ENCODE measurements at regions not wholly inside any gene's neighbourhood (a gene's known extent, or its start where the extent isn't known, plus 50 kb on each side); places are given as distances from the start of the nearest gene placed in this dataset.
"Not testable (repeated sequence)": the region's sequence is repeated elsewhere in the genome, so short reads cannot be mapped to it uniquely, and the experiment has no call there.

DNA sequence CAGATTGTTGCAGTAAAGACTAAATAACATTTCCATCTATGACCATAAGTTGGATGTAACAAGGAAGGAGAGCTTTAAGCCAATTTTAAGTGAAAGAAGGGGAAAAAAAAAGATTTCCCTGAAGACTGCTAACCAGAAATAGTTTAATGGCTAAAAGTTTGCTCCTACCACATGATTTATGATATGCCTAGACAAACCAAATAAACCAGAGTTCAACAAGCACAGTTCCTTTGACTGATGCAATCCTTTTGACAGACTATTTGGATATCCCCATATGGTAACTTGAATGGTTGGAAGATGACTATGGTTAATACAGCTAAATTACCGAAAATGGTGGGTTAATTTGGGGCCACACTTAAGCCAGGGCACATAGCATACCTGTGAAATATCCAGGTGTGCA, 338.5 kb downstream of the CETN3 start:
- no peak for DNase-seq (ENCODE audit: low read depth in 2 of 2)

GRCh38 chr5:90066920-90067319, 342.6 kb downstream of the CETN3 start:
- no peak for DNase-seq (ENCODE audit: low read depth in 2 of 2)

- DNase-seq (ENCODE audit: low read depth in 2 of 2), result no peak
These were observed 352.4 kb downstream of the CETN3 start for GRCh38 chr5:90056911-90057705.

- DNase-seq (ENCODE audit: low read depth in 2 of 2), result no peak
These were observed 353.7 kb downstream of the CETN3 start for GRCh38 chr5:90055831-90056328.

DNA sequence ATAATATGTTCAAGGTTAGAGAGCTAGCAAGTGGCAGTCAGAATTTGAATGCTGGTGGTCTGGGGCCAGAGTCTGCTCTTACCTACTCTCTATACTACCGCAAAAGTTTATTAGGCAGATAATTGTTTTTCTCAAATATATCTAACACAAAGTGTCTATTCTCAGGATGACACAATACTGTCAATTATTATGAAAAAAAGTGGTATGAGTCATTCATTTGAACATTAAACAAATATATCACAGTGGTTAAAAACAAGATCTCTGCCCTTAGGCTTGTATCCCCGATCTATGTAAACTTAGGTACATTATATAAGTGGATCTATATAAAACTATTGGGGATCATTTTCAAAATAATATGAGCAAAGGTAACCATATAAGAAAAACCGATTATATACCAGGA, 354.9 kb downstream of the CETN3 start:
- DNase-seq (ENCODE audit: low read depth in 2 of 2), result no peak

GRCh38 chr5:90051756-90052155, 357.8 kb downstream of the CETN3 start:
- DNase-seq (ENCODE audit: low read depth in 2 of 2), result no peak

DNA sequence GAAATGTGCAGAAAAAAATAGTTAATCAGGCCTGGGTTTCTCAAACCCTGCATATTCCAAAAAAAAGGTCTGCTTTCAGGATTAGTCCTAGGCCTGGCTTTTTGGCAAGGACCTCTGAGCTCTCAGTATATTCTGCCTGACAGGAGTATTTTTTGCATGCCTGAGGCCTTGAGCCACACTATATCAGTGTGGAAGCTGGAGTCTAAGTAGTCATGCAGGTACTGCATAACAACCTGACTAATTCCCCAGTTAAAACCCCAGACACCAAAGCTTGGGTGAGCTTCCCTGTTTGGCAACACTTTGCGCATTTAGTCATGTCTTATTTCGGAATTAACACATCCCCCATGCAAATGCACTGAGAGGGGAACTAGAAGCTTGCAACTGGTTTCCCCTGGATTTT, 359.5 kb downstream of the CETN3 start:
- no peak for DNase-seq (ENCODE audit: low read depth in 2 of 2)

GRCh38 chr5:90047113-90047512, 362.4 kb downstream of the CETN3 start:
- DNase-seq (ENCODE audit: low read depth in 2 of 2), result no peak

GRCh38 chr5:90040082-90040481, 369.5 kb downstream of the CETN3 start:
- DNase-seq (ENCODE audit: low read depth in 2 of 2), result not testable (repeated sequence)

DNA sequence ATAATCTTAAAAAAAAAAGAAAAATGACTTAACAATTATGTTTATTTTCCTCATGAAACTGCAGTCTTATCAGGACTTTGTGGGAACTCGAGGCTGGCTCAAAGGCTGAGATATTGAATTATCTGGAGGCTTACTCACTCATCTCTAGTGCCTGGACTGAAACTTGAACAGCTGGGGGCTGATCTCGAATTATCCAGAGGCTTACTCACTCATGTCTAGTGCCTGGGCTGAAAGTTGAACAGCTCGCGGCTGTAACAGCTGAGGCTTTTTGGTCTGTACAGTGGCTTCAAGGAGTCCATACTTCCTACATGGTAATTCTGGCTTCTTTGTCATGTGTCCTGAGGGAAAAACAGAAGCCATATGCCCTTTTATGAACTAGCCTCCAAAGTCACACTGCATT, 371.9 kb downstream of the CETN3 start:
- no peak for DNase-seq (ENCODE audit: low read depth in 2 of 2)

DNA sequence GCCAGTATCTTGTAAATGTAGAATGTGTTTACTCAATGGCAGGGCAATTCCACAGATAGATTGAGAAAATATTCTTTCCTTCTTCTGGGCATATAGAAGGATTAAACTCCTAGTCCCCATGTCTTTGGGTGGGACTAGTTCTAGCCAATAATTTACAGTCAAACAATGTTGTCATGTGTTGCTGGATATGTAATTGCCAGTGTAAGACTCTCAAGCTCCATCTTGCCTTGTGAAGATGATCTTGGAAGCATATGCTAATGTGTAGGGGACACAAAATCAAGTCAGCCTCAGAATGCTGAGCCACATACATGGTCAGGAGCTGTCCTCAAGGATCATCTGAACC, 386.9 kb downstream of the CETN3 start:
- DNase-seq (ENCODE audit: low read depth in 2 of 2), result no peak

DNA sequence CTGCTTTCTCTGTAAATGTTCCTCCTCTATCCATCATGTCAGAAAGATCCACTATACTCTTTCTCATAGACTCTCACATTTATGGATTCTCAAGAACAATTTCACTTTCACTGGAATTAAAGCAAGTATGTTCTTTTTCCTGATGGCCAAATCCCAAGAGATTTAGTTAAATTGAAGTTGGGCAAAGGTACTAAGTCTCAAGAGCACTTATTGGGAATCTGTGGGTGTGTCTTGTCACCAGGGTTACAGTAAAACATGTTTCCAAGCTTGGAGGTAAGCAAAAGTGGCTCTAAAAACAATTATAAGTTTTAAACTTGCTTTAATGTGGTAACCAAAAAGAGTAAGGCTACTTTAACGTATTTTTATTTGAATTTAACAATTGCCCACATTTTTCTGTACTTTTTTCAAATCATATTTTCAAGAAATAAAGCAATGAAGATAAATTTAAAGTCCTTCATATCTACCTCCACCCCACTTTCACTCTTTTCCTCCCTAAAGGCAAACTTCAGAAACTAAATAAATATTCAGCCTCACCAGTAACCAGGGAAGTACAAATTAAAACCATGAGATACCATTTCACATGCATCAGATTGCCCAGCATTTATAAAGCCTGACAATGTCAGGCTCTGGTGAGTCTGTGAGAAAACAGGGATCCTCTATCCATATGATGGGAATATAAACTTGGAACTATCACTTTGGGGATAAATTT, 387.4 kb downstream of the CETN3 start:
- no peak for DNase-seq (ENCODE audit: low read depth in 2 of 2)

GRCh38 chr5:90020575-90021538, 388.7 kb downstream of the CETN3 start:
- DNase-seq (ENCODE audit: low read depth in 2 of 2), result peak; percentile 56 to 78

DNA sequence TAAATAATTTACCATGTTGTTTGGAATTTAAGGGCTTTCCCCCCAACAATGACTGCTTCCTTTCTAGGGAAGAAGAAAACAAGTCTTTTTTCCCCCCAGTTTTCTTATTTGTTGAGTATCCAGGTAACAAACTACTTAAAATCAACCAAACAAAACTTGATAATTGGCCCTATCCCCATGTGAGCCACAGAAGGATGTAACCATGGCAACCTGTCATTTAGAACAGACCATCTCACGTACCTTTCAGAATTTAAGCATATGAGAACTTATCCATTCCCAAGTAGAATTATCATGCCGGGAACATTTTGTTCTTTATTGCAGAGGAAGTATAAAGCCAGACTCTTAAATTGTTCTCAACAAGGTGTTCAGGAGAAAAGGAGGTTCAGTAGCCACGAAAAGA, 392.3 kb downstream of the CETN3 start:
- DNase-seq (ENCODE audit: low read depth in 2 of 2), result no peak

DNA sequence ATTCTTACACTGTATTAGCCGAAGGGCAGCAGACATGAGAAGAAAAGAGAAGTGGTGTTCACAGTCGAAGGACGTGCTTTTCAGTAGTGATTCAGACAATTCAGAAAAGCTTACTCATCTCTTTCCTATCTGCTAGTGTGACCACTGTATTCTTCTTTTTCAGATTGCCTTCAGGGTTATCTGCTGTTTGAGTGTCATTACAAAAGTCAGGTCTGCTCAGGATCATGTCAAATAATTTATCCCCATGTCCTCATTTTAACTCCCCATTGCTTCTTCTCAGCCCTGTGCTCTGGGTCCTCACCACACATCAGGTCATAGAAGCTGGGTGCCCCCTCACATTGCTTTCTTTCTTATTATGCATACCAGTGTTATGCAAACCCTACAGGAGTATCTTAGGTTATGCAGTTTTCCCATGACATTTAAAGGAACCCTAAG, 394.0 kb downstream of the CETN3 start:
- peak in 1 of 2 donors; percentile 23 for DNase-seq (ENCODE audit: low read depth in 2 of 2)

GRCh38 chr5:90014420-90014819, 395.1 kb downstream of the CETN3 start:
- DNase-seq (ENCODE audit: low read depth in 2 of 2), result no peak

- no peak for DNase-seq (ENCODE audit: low read depth in 2 of 2)
These were observed 409.2 kb downstream of the CETN3 start for GRCh38 chr5:90000351-90000750.

- DNase-seq (ENCODE audit: low read depth in 2 of 2), result no peak
These were observed 410.8 kb downstream of the CETN3 start for GRCh38 chr5:89998519-89999305.

- DNase-seq (ENCODE audit: low read depth in 2 of 2), result no peak
These were observed 412.7 kb downstream of the CETN3 start for GRCh38 chr5:89996890-89997289.

DNA sequence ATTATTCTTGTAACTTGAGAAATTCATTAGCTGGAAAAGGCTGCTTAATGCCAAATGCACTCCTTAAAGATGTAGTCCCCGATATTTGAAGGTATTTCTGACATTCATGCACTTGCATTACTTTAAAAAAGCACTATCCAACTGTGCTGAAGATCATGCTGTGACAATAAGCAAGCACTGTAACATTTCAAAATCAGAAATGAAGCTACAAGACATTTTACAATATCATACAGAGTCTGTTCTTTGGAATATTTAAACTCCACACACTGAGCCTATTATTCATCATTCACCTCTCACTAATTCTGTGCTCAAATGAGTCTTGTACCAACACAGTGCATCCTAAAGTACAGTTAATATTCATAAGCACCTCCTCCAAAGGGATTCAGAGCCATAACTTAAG, 413.2 kb downstream of the CETN3 start:
- DNase-seq (ENCODE audit: low read depth in 2 of 2), result no peak

DNA sequence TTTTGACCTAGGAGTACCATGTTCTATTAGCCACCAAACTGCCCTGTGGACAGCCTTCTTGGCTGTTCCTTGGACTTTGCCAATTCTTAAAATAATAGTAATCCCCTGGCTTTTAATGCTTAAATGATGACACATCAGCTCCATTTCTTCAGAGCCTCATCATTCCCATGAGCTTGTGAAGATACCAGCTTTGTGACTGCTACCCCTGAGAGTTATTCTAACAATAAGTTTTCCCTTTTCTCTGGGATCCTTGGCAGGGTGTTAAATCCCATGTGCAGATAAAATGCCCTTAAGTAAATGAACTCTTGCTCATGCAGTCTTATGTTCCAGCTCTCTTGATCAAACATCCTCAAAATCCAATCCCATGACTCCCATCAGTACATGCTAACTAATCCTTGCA, 415.3 kb downstream of the CETN3 start:
- DNase-seq (ENCODE audit: low read depth in 2 of 2), result no peak

Data from lung microvascular endothelial cell (primary cell).